ENCODE measurements at regions not wholly inside any gene's neighbourhood (a gene's known extent, or its start where the extent isn't known, plus 50 kb on each side); places are given as distances from the start of the nearest gene placed in this dataset.

- TF ChIP-seq CTCF (IDR thresholded peaks at IDR 0.05) = no peak
- no peak for TF ChIP-seq POLR2A (IDR thresholded peaks at IDR 0.05)
Observed at GRCh38 chr6:139545206-139546105, 171.0 kb upstream of the CITED2 start.

Data from Peyer's patch (tissue), 4 donors.